GM12878 (cell line): ENCODE measurements at regions not wholly inside any gene's neighbourhood (a gene's known extent, or its start where the extent isn't known, plus 50 kb on each side); places are given as distances from the start of the nearest gene placed in this dataset.

Experiments used
- ATAC-seq: fragments of 200-7000 bp; cut with Tn5 transposase; 3 replicates; pipeline ENCODE4 v1.9.1; 2020; ENCODE audit warnings: mild to moderate bottlenecking, moderate library complexity
- BruUV-seq: library from RNA; stranded (reverse); fragments of 400-500 nt; replicated peaks from 2 replicates; lab custom pipeline; 2021; lab: Mats Ljungman, UMichigan
- CTCF ChIA-PET: fragments of 300-600 bp; sonication (Branson Sonifier 250); formaldehyde crosslinking; extraction: SDS; loops from one replicate; lab custom pipeline; 2021; ENCODE audit warnings: inconsistent platforms; lab: Yijun Ruan, JAX
- POLR2A ChIA-PET: fragments of 350-600 bp; formaldehyde crosslinking; extraction: SDS; loops from one replicate; lab custom pipeline; 2021; ENCODE audit warnings: inconsistent platforms; lab: Charles Lee
- RAD21 ChIA-PET: fragments of 300-600 bp; sonication (Branson Sonifier 250); formaldehyde crosslinking; loops from one replicate; lab custom pipeline; 2023; ENCODE audit warnings: antibody characterized with exemption; ENCODE audit not compliant: unreplicated experiment; lab: Charles Lee
- SMC1A ChIA-PET: fragments of 300-600 bp; sonication (Branson Sonifier 250); formaldehyde crosslinking; loops from one replicate; lab custom pipeline; 2023; ENCODE audit not compliant: unreplicated experiment, uncharacterized antibody; lab: Charles Lee
- DNase-seq: peaks from one replicate; pipeline ENCODE4 v3.0.0-alpha.2; 2011; ENCODE audit warnings: low read depth, low spot score
- FAIRE-seq: peaks from 3 replicates; lab custom pipeline; 2011; peaks lifted over from hg19 to GRCh38; lab: Jason Lieb, UNC
- H2AFZ ChIP-seq: 2 replicates; pipeline ENCODE4 v1.6.0; 2011; ENCODE audit warnings: low read depth, low read length, control low read depth; ENCODE audit not compliant: control insufficient read depth
- H3K27ac ChIP-seq: 2 replicates; pipeline ENCODE4 v1.5.1; 2011; ENCODE audit warnings: control low read depth; ENCODE audit not compliant: control insufficient read depth, insufficient read depth
- H3K27me3 ChIP-seq, 2 experiments: replicated peaks in 1 of 2; 2 replicates each; pipeline versions ENCODE4 v1.6.0 to v1.6.1; 2011; ENCODE audit warnings: low read length in 1 of 2; ENCODE audit not compliant: control insufficient read depth in 2 of 2, insufficient read depth in 2 of 2
- H3K36me3 ChIP-seq, 2 experiments: 2 replicates each; pipeline ENCODE4 v1.5.1; 2011; ENCODE audit warnings: low read length in 1 of 2; ENCODE audit not compliant: control insufficient read depth in 2 of 2, insufficient read depth in 2 of 2
- H3K4me1 ChIP-seq: 2 replicates; pipeline ENCODE4 v1.6.1; 2011; ENCODE audit warnings: mild to moderate bottlenecking, low read length, moderate library complexity, mixed read lengths; ENCODE audit not compliant: control insufficient read depth, insufficient read depth
- H3K4me2 ChIP-seq: 2 replicates; pipeline ENCODE4 v1.6.0; 2011; ENCODE audit warnings: control low read depth; ENCODE audit not compliant: control insufficient read depth, insufficient read depth
- H3K4me3 ChIP-seq: fragments of 200-600 bp; sonication (generic); 2 replicates; pipeline ENCODE4 v1.5.1; 2016
- H3K79me2 ChIP-seq: 2 replicates; pipeline ENCODE4 v1.6.0; 2011; ENCODE audit warnings: low read length; ENCODE audit not compliant: control insufficient read depth, insufficient read depth
- H3K9ac ChIP-seq: 2 replicates; pipeline ENCODE4 v1.8.0; 2011; ENCODE audit warnings: low read length, control low read depth, mixed read lengths; ENCODE audit not compliant: control insufficient read depth, insufficient read depth
- H3K9me3 ChIP-seq: replicated peaks from 3 replicates; pipeline ENCODE4 v1.5.1; 2011; ENCODE audit warnings: mild to moderate bottlenecking, low read length; ENCODE audit not compliant: control insufficient read depth, insufficient read depth
- H4K20me1 ChIP-seq: 2 replicates; pipeline ENCODE4 v1.6.0; 2011; ENCODE audit not compliant: control insufficient read depth, insufficient read depth
- ATF3 ChIP-seq: IDR thresholded peaks from 2 replicates; pipeline ENCODE4 v1.6.1; 2011; ENCODE audit warnings: low read depth, mild to moderate bottlenecking, low read length, moderate library complexity, borderline replicate concordance; ENCODE audit errors: extremely low read depth
- EP300 ChIP-seq, 2 experiments: fragments of 150-350 bp in 1 of 2; IDR thresholded peaks; 2 replicates each; pipeline ENCODE4 v1.6.1; 2011 to 2012; ENCODE audit warnings: low read depth in 2 of 2, low read length in 2 of 2, borderline replicate concordance in 1 of 2, improper control_type of control experiment in 1 of 2, inconsistent platforms in 1 of 2; ENCODE audit not compliant: control insufficient read depth in 1 of 2
- GATAD2B ChIP-seq: fragments of 450-650 bp; conservative IDR thresholded peaks from 2 replicates; pipeline ENCODE4 v1.6.1; 2017; ENCODE audit warnings: low read depth, mild to moderate bottlenecking, moderate library complexity
- RAD21 ChIP-seq: IDR thresholded peaks from 2 replicates; pipeline ENCODE4 v1.6.1; 2011; ENCODE audit warnings: mild to moderate bottlenecking, low read depth, low read length, moderate library complexity; ENCODE audit not compliant: insufficient read depth
- RELB ChIP-seq: fragments of 450-650 bp; IDR thresholded peaks from 2 replicates; pipeline ENCODE4 v1.6.1; 2017; ENCODE audit warnings: low read depth, mild to moderate bottlenecking, moderate library complexity
- SMC3 ChIP-seq: IDR thresholded peaks from 2 replicates; pipeline ENCODE4 v1.6.1; 2011; ENCODE audit warnings: low read length, improper control_type of control experiment, borderline replicate concordance
- ZZZ3 ChIP-seq: IDR thresholded peaks from 2 replicates; pipeline ENCODE4 v1.6.1; 2011; ENCODE audit warnings: low read depth; ENCODE audit not compliant: control insufficient read depth, insufficient read length
- WGBS: methylation state at CpG from one replicate; pipeline ENCODE4 v1.1.6; 2016; ENCODE audit warnings: low lambda C conversion rate; ENCODE audit not compliant: insufficient replicate concordance, insufficient coverage; ENCODE audit errors: missing lambda C conversion rate; 5-methylcytosine and 5-hydroxymethylcytosine counted together
- in situ Hi-C: fragments of 300-500 bp; cut with MboI; formaldehyde crosslinking; loops from 9 replicates; pipeline ENCODE4 v1.14.3; 2018; ENCODE audit warnings: mixed read lengths
- intact Hi-C: fragments of 100-400 bp; cut with micrococcal nuclease; formaldehyde crosslinking; loops from one replicate; pipeline ENCODE4 v1.14.2; 2022; ENCODE audit not compliant: unreplicated experiment
- TF ChIP-seq, protein P1 (sequence below): IDR thresholded peaks from 2 replicates; pipeline ENCODE4 v1.6.1; 2011; ENCODE audit warnings: borderline replicate concordance, low read depth, mild to moderate bottlenecking, moderate library complexity, low read length; ENCODE audit not compliant: insufficient read depth, poor library complexity, severe bottlenecking

DNA sequence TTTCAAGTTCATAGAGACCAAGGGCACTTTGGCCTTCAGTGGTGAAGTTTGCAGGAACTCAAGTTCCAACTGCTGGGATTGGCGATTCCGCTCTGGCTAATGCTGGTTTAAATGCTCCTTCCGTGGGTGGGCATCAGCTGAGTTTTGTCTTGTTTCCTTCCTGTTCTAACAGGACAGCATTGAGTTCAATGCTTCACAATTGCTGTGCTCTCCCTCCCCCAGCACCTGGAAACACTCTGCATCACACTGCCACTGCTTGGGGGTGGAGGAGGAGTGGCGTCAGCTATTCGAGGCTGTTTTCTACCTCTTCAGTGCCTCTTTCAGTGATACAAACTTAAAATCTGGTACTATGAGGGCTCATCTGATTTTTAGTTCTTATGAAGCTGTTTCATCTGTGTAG lies 634.9 kb downstream of the FSCB start:
- ChIA-PET CTCF (no interaction called here), SMC1A (no interaction called here), POLR2A (no interaction called here), RAD21 (no interaction called here)
- H3K4me1 ChIP-seq, result no peaks in the 10 kb centered on the region
- no peak overlapping the region for H3K27ac ChIP-seq
- H2AFZ ChIP-seq, result no peak overlapping the region
- BruUV-seq, result no TSS peak
- ATAC-seq (no peak), DNase-seq (no peak), FAIRE-seq (no peak)
- H3K9ac ChIP-seq, result no peak overlapping the region
- in situ Hi-C loops (no loop called here), intact Hi-C loops (no loop called here)
- H3K4me3 ChIP-seq, result no peak overlapping the region
- WGBS, result 48% methylated on average over 5 of the region's 5 CpGs
- H3K4me2 ChIP-seq, result no peak overlapping the region
- no peaks in the 10 kb centered on the region for H3K79me2 ChIP-seq
- no peak for TF ChIP-seq SMC3
- TF ChIP-seq ATF3, result no peak
- no peak for TF ChIP-seq ZZZ3
- TF ChIP-seq EP300 (IDR thresholded peaks at IDR 0.05; ENCODE audit: borderline replicate concordance in 1 of 2, control insufficient read depth in 1 of 2, low read depth in 2 of 2, low read length in 2 of 2), result no peak
- TF ChIP-seq, protein P1, sequence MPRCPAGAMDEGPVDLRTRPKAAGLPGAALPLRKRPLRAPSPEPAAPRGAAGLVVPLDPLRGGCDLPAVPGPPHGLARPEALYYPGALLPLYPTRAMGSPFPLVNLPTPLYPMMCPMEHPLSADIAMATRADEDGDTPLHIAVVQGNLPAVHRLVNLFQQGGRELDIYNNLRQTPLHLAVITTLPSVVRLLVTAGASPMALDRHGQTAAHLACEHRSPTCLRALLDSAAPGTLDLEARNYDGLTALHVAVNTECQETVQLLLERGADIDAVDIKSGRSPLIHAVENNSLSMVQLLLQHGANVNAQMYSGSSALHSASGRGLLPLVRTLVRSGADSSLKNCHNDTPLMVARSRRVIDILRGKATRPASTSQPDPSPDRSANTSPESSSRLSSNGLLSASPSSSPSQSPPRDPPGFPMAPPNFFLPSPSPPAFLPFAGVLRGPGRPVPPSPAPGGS, result no peak
- no peak for TF ChIP-seq RELB
- TF ChIP-seq RAD21, result no peak
- TF ChIP-seq GATAD2B, result no peak
- no peaks in the 10 kb centered on the region for H4K20me1 ChIP-seq
- no peaks in the 10 kb centered on the region for H3K9me3 ChIP-seq
- H3K27me3 ChIP-seq, result no peaks in the 10 kb centered on the region
- no peaks in the 10 kb centered on the region for H3K36me3 ChIP-seq
